ENCODE measurements at regions not wholly inside any gene's neighbourhood (a gene's known extent, or its start where the extent isn't known, plus 50 kb on each side); places are given as distances from the start of the nearest gene placed in this dataset.

DNA sequence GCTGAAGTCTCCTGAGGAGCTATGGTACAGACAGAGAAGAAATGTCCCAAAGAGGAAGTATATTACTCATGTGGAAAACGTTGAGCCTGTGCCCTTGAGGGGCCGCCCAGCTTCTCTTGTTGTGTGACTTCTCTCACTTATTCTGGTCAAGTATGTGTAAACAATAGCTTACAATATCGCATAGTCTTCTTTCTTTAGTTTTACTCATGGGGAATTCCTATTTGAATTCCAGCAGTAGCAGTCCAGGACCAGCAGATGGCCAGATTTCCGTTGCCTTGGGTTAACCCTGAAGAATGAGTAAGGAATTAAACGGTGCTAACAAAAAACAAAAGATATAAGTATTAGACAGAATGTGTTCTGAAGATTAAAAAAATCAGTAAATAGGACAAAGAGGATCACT, 522.0 kb upstream of the GJE1 start:
- H3K27ac ChIP-seq (ENCODE audit: low read length) = no peak overlapping the region
- H3K4me3 ChIP-seq (ENCODE audit: low read length) = no peak overlapping the region
- H3K9me3 ChIP-seq (replicated peaks; ENCODE audit: control insufficient read depth, low read depth, low read length) = peaks cover 2% of the 10 kb centered on the region
- H3K36me3 ChIP-seq (ENCODE audit: control insufficient read depth, insufficient read depth, low read length) = no peaks in the 10 kb centered on the region
- no peak for DNase-seq
- no CpG with 5 or more reads among the region's 5 CpGs for WGBS (ENCODE audit: insufficient coverage)
- no peaks in the 10 kb centered on the region for H3K27me3 ChIP-seq (ENCODE audit: control insufficient read depth, insufficient read depth, low read length)
- no peaks in the 10 kb centered on the region for H3K4me1 ChIP-seq (ENCODE audit: control insufficient read depth, insufficient read depth, low read length)

- Histone ChIP-seq H3K27ac (ENCODE audit: low read length) (no peak overlapping the region), H3K27me3 (ENCODE audit: control insufficient read depth, insufficient read depth, low read length) (no peaks in the 10 kb centered on the region), H3K36me3 (ENCODE audit: control insufficient read depth, insufficient read depth, low read length) (no peaks in the 10 kb centered on the region), H3K4me1 (ENCODE audit: control insufficient read depth, insufficient read depth, low read length) (no peaks in the 10 kb centered on the region), H3K4me3 (ENCODE audit: low read length) (no peak overlapping the region), H3K9me3 (replicated peaks; ENCODE audit: control insufficient read depth, low read depth, low read length) (peaks cover 2% of the 10 kb centered on the region)
- no peak for DNase-seq
- no CpG with 5 or more reads among the region's 3 CpGs for WGBS (ENCODE audit: insufficient coverage)
These were observed 524.8 kb upstream of the GJE1 start for GRCh38 chr6:141607956-141608355.

DNA sequence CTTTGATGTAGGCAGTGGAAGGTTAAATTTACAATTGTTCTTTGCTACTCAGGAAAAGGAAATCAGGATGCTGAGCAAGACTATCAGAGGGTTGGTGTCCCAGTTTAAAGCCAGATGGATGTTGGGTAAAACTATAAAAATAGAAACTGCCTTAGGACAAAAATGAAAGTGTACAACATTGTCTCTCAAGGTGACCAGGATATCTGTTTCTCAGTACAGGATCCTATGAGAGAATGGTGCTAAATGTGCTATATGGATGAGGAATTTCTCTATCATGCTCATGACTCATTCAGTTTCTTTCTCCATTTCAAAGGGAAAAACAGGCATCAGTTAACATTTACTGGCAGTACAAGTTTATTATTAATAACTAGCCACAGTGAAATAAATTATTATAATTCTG, 534.2 kb upstream of the GJE1 start:
- H3K4me3 ChIP-seq (ENCODE audit: low read length) = no peak overlapping the region
- H3K9me3 ChIP-seq (replicated peaks; ENCODE audit: control insufficient read depth, low read depth, low read length) = no peaks in the 10 kb centered on the region
- H3K27ac ChIP-seq (ENCODE audit: low read length) = no peak overlapping the region
- no peaks in the 10 kb centered on the region for H3K4me1 ChIP-seq (ENCODE audit: control insufficient read depth, insufficient read depth, low read length)
- H3K27me3 ChIP-seq (ENCODE audit: control insufficient read depth, insufficient read depth, low read length) = no peaks in the 10 kb centered on the region
- no peaks in the 10 kb centered on the region for H3K36me3 ChIP-seq (ENCODE audit: control insufficient read depth, insufficient read depth, low read length)
- no peak for DNase-seq

GRCh38 chr6:141594874-141595273, 537.9 kb upstream of the GJE1 start:
- no peaks in the 10 kb centered on the region for H3K36me3 ChIP-seq (ENCODE audit: control insufficient read depth, insufficient read depth, low read length)
- H3K4me3 ChIP-seq (ENCODE audit: low read length) = no peak overlapping the region
- H3K27me3 ChIP-seq (ENCODE audit: control insufficient read depth, insufficient read depth, low read length) = no peaks in the 10 kb centered on the region
- no peak for DNase-seq
- no peaks in the 10 kb centered on the region for H3K9me3 ChIP-seq (replicated peaks; ENCODE audit: control insufficient read depth, low read depth, low read length)
- H3K27ac ChIP-seq (ENCODE audit: low read length) = no peak overlapping the region
- H3K4me1 ChIP-seq (ENCODE audit: control insufficient read depth, insufficient read depth, low read length) = no peaks in the 10 kb centered on the region

- H3K9me3 ChIP-seq (replicated peaks; ENCODE audit: control insufficient read depth, low read depth, low read length) = no peaks in the 10 kb centered on the region
- no peak overlapping the region for H3K4me3 ChIP-seq (ENCODE audit: low read length)
- no peaks in the 10 kb centered on the region for H3K4me1 ChIP-seq (ENCODE audit: control insufficient read depth, insufficient read depth, low read length)
- H3K36me3 ChIP-seq (ENCODE audit: control insufficient read depth, insufficient read depth, low read length) = no peaks in the 10 kb centered on the region
- WGBS (ENCODE audit: insufficient coverage) = no CpG with 5 or more reads among the region's 2 CpGs
- no peak overlapping the region for H3K27ac ChIP-seq (ENCODE audit: low read length)
- no peak for DNase-seq
- H3K27me3 ChIP-seq (ENCODE audit: control insufficient read depth, insufficient read depth, low read length) = no peaks in the 10 kb centered on the region
These were observed 539.4 kb upstream of the GJE1 start for GRCh38 chr6:141593311-141593710.

DNA sequence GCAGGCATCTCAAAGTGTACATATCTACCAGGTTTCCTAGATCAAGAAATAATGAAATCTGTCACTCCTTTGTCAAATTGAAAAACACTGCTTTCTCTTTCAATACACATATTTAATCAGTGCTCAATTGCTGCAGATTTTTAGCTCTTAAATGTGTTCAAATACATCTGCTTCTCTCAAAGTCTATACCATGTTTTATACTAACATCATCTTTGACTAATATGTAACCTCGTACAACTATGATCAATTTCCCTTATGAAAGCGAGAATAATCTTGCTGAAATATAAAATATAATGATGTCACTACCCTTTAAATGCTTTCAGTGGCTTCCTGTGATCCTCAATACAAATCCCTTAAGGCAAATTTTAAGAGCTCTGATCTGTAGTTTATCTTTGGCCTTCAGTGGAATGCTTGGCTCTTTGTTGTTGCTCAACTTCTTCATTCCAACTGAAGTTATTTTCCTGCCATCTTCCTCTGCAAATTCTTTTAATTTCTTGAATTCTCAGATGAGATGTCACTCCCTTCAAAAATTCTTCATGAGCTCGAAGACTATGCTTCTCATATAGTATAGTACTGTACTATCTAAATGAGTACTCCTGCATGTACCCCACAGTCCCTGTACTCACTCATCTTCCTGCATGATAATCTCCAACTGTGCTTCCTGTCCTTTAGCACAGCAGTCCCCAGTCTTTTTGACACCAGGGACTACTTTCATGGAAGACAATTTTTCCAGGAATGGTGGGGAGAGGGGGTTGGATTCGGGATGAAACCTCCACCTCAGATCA, 545.1 kb upstream of the GJE1 start:
- no peak for DNase-seq
- no peaks in the 10 kb centered on the region for H3K4me1 ChIP-seq (ENCODE audit: control insufficient read depth, insufficient read depth, low read length)
- H3K27me3 ChIP-seq (ENCODE audit: control insufficient read depth, insufficient read depth, low read length) = no peaks in the 10 kb centered on the region
- no peak overlapping the region for H3K4me3 ChIP-seq (ENCODE audit: low read length)
- no peaks in the 10 kb centered on the region for H3K9me3 ChIP-seq (replicated peaks; ENCODE audit: control insufficient read depth, low read depth, low read length)
- WGBS (ENCODE audit: insufficient coverage) = no CpG with 5 or more reads among the region's 4 CpGs
- H3K27ac ChIP-seq (ENCODE audit: low read length) = no peak overlapping the region
- no peaks in the 10 kb centered on the region for H3K36me3 ChIP-seq (ENCODE audit: control insufficient read depth, insufficient read depth, low read length)

DNA sequence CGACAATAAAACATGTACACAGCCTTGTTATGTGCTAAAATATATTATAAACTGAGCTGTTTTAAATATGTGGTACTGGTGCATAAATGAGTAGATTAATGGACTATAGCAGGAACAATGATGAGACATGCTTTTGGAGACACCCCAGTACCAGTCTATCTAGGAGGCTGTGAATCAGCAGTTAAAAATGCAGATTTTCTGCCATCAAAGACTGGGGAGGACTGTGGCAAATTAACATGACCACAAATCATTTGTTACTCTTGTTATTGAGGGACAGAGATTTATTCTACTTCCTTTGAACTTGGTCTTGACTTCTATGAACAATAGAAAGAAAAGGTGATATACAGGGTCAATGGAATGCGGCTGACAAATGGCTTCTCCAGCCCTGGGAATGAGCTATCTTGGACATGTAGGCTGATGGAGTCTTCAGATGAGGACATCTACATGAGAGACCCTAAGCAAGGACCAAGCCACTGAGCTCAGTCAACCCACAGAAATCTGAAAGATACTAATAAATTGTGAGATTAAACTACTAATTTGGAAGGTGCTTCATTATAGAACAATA, 551.7 kb upstream of the GJE1 start:
- Histone ChIP-seq H3K9me3 (replicated peaks; ENCODE audit: control insufficient read depth, low read depth, low read length) (no peaks in the 10 kb centered on the region), H3K27ac (ENCODE audit: low read length) (no peak overlapping the region), H3K36me3 (ENCODE audit: control insufficient read depth, insufficient read depth, low read length) (no peaks in the 10 kb centered on the region), H3K4me1 (ENCODE audit: control insufficient read depth, insufficient read depth, low read length) (no peaks in the 10 kb centered on the region), H3K4me3 (ENCODE audit: low read length) (no peak overlapping the region), H3K27me3 (ENCODE audit: control insufficient read depth, insufficient read depth, low read length) (no peaks in the 10 kb centered on the region)
- DNase-seq = no peak
- 83% methylated on average over 1 of the region's 2 CpGs for WGBS (ENCODE audit: insufficient coverage)

DNA sequence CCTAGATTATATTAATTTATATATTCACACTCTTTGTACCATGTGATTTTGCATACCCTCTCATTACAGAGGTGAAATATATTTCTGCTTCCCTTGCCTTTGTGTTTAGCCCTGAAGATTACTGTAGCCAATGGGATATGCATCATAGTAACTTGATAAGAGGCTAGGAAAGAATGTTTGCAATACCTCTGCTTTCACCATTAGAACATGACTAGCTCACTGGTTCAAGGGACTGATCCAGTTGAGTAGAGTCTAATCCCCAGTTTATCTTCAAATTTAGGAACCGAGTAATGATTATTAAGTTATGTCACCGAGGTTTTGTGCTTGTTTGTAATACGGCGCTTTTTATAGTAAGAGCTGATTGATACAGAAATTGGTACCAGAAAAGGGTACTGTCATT, 552.6 kb upstream of the GJE1 start:
- Histone ChIP-seq H3K4me3 (ENCODE audit: low read length) (no peak overlapping the region), H3K9me3 (replicated peaks; ENCODE audit: control insufficient read depth, low read depth, low read length) (no peaks in the 10 kb centered on the region), H3K27ac (ENCODE audit: low read length) (no peak overlapping the region), H3K36me3 (ENCODE audit: control insufficient read depth, insufficient read depth, low read length) (no peaks in the 10 kb centered on the region), H3K27me3 (ENCODE audit: control insufficient read depth, insufficient read depth, low read length) (no peaks in the 10 kb centered on the region), H3K4me1 (ENCODE audit: control insufficient read depth, insufficient read depth, low read length) (no peaks in the 10 kb centered on the region)
- no peak for DNase-seq
- no CpG with 5 or more reads among the region's 4 CpGs for WGBS (ENCODE audit: insufficient coverage)

DNA sequence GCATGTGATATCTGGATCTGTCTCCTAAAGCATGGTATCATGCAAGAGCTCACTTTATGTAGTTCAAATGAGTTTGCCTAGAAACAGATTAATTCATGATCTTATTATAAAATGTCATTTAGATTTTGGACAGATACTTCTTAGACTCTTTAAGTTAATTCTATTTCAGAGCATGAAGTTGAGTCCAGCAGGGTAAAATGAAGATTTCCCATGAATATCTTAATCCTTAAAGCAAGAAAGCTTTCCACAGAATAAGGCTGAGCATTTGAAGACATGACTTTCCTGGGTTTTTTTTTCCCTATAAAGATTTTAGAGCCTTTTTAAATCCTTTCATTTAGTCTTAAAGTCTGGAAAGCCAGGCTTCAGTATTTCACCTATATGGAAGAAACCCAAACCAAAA, 556.0 kb upstream of the GJE1 start:
- Histone ChIP-seq H3K4me1 (ENCODE audit: control insufficient read depth, insufficient read depth, low read length) (no peaks in the 10 kb centered on the region), H3K27ac (ENCODE audit: low read length) (no peak overlapping the region), H3K36me3 (ENCODE audit: control insufficient read depth, insufficient read depth, low read length) (no peaks in the 10 kb centered on the region), H3K4me3 (ENCODE audit: low read length) (no peak overlapping the region), H3K27me3 (ENCODE audit: control insufficient read depth, insufficient read depth, low read length) (no peaks in the 10 kb centered on the region), H3K9me3 (replicated peaks; ENCODE audit: control insufficient read depth, low read depth, low read length) (no peaks in the 10 kb centered on the region)
- peak; percentile 26 for DNase-seq

GRCh38 chr6:141562851-141563763, 569.6 kb upstream of the GJE1 start:
- Histone ChIP-seq H3K36me3 (ENCODE audit: control insufficient read depth, insufficient read depth, low read length) (no peaks in the 10 kb centered on the region), H3K4me1 (ENCODE audit: control insufficient read depth, insufficient read depth, low read length) (no peaks in the 10 kb centered on the region), H3K9me3 (replicated peaks; ENCODE audit: control insufficient read depth, low read depth, low read length) (no peaks in the 10 kb centered on the region), H3K27ac (ENCODE audit: low read length) (peak overlapping the region; percentile 53), H3K27me3 (ENCODE audit: control insufficient read depth, insufficient read depth, low read length) (no peaks in the 10 kb centered on the region), H3K4me3 (ENCODE audit: low read length) (peak overlapping the region; percentile 15)
- WGBS (ENCODE audit: insufficient coverage) = no CpG with 5 or more reads among the region's 11 CpGs
- peak; percentile 97 for DNase-seq

All from muscle of leg (tissue), 3 donors.